B cell (primary cell): ENCODE measurements at regions not wholly inside any gene's neighbourhood (a gene's known extent, or its start where the extent isn't known, plus 50 kb on each side); places are given as distances from the start of the nearest gene placed in this dataset.

Experiments
- CTCF ChIP-seq: fragments of 200-600 bp; IDR thresholded peaks from one replicate; pipeline ENCODE4 v1.8.0; 2022; ENCODE audit warnings: antibody characterized with exemption, mild to moderate bottlenecking
- EZH2 ChIP-seq: IDR thresholded peaks from 2 replicates; pipeline ENCODE4 v1.6.1; 2012; ENCODE audit warnings: borderline replicate concordance, low read depth, mild to moderate bottlenecking, moderate library complexity, low read length; ENCODE audit not compliant: insufficient read depth, poor library complexity, severe bottlenecking

DNA sequence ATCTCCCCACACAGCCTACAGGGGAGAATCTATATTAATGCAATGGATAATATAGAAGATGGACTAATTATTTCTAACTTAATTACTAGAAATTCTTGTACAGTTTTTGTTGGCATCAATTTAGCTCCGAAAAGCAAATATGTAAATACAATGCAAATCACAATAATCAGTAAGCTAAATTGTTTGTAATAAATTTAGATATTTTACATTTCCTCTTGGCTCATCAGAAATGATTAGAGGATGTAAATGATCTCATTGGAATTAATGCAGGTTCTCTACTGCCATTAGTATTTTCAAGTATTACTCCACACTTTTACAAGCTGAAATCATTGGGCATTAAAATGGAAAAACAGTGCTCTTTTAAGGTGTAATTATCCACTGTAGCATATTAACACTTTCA, 741.8 kb upstream of the MIR17HG start:
- no peak for TF ChIP-seq EZH2
- TF ChIP-seq CTCF: no peak
